ENCODE measurements at regions not wholly inside any gene's neighbourhood (a gene's known extent, or its start where the extent isn't known, plus 50 kb on each side); places are given as distances from the start of the nearest gene placed in this dataset.

DNA sequence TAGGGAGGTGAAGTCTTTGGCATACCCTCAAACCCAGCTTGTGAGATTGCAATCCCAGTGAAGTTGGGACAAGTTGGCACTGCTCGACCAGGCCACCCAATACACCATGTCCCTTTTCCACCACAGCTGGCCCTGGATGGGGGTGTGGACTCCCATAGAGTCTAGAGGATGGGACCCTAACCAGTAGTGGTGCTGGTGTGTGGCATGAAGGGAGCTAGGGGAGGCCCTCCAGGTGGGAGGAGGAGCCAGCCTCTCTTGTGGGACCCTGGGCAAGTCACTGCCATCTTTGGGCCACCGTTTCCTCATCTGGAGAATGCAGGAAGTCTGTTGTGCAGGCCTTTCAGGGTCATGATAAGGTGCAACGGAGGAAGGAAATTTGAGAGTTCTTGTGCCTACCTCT lies 1854.9 kb downstream of the TP53TG3F start:
- no peak for TF ChIP-seq MYC (IDR thresholded peaks at IDR 0.05; ENCODE audit: low read depth, low read length)
- TF ChIP-seq, protein P1, sequence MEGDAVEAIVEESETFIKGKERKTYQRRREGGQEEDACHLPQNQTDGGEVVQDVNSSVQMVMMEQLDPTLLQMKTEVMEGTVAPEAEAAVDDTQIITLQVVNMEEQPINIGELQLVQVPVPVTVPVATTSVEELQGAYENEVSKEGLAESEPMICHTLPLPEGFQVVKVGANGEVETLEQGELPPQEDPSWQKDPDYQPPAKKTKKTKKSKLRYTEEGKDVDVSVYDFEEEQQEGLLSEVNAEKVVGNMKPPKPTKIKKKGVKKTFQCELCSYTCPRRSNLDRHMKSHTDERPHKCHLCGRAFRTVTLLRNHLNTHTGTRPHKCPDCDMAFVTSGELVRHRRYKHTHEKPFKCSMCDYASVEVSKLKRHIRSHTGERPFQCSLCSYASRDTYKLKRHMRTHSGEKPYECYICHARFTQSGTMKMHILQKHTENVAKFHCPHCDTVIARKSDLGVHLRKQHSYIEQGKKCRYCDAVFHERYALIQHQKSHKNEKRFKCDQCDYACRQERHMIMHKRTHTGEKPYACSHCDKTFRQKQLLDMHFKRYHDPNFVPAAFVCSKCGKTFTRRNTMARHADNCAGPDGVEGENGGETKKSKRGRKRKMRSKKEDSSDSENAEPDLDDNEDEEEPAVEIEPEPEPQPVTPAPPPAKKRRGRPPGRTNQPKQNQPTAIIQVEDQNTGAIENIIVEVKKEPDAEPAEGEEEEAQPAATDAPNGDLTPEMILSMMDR (IDR thresholded peaks at IDR 0.05; ENCODE audit: low read depth, low read length), result no peak
- no peak for TF ChIP-seq POLR2A (IDR thresholded peaks at IDR 0.05; ENCODE audit: extremely low read depth, insufficient read length)

Data from NB4 (cell line).